HEK293 (cell line): ENCODE measurements at regions not wholly inside any gene's neighbourhood (a gene's known extent, or its start where the extent isn't known, plus 50 kb on each side); places are given as distances from the start of the nearest gene placed in this dataset.

Experiments
- CTCF ChIA-PET: fragments of 350-600 bp; formaldehyde crosslinking; extraction: SDS; loops from one replicate; lab custom pipeline; 2021; ENCODE audit warnings: antibody characterized with exemption; lab: Yijun Ruan, JAX
- POLR2A ChIA-PET: fragments of 300-600 bp; formaldehyde crosslinking; extraction: SDS; loops from one replicate; lab custom pipeline; 2020; ENCODE audit warnings: antibody characterized with exemption, inconsistent platforms; lab: Yijun Ruan, JAX
- H3K27ac ChIP-seq: fragments of 200-500 bp; sonication (Bioruptor generic); 2 replicates; pipeline ENCODE4 v1.5.1; 2014; ENCODE audit warnings: low read depth, low read length, control low read depth, inconsistent platforms; ENCODE audit errors: extremely low read depth
- H3K36me3 ChIP-seq, 2 experiments: fragments of 200-500 bp in 1 of 2; sonication (Bioruptor generic) in 1 of 2; 1 replicate in 1 of 2; 2 replicates in 1 of 2; pipeline ENCODE4 v1.5.1; 2014 to 2017; ENCODE audit warnings: inconsistent platforms in 2 of 2, low read length in 2 of 2; ENCODE audit not compliant: control insufficient read depth in 2 of 2, insufficient read depth in 1 of 2
- H3K4me1 ChIP-seq: fragments of 200-500 bp; sonication (Bioruptor generic); 2 replicates; pipeline ENCODE4 v1.5.1; 2014; ENCODE audit warnings: mild to moderate bottlenecking, low read length, inconsistent platforms; ENCODE audit not compliant: control insufficient read depth, insufficient read depth
- H3K4me3 ChIP-seq: 2 replicates; pipeline ENCODE4 v1.5.1; 2011; ENCODE audit warnings: low read depth, mild to moderate bottlenecking, control low read depth, low read length, moderate library complexity
- H3K9me3 ChIP-seq: fragments of 200-500 bp; sonication (Bioruptor generic); 2 replicates; pipeline ENCODE4 v1.5.1; 2014; ENCODE audit warnings: low read depth, low read length, inconsistent platforms; ENCODE audit not compliant: control insufficient read depth, insufficient read depth
- GLIS2 ChIP-seq: fragments of 450-650 bp; formaldehyde crosslinking; IDR thresholded peaks from 2 replicates; pipeline ENCODE4 v1.5.1; 2016; ENCODE audit warnings: missing biosample characterization, missing genetic modification characterization
- IKZF3 ChIP-seq: fragments of 450-650 bp; IDR thresholded peaks from 2 replicates; pipeline ENCODE4 v1.5.0; 2018; ENCODE audit warnings: missing biosample characterization, mild to moderate bottlenecking, missing genetic modification characterization, moderate library complexity
- KLF1 ChIP-seq: fragments of 450-650 bp; formaldehyde crosslinking; IDR thresholded peaks from 2 replicates; pipeline ENCODE4 v1.5.1; 2016; ENCODE audit warnings: missing biosample characterization, missing genetic modification characterization
- PBX3 ChIP-seq: sonication (generic); formaldehyde crosslinking; IDR thresholded peaks from 2 replicates; pipeline ENCODE4 v1.8.1; 2022; ENCODE audit warnings: mild to moderate bottlenecking, moderate library complexity, missing genetic modification reagents
- TCF7L2 ChIP-seq: IDR thresholded peaks from 2 replicates; pipeline ENCODE4 v1.6.1; 2011; ENCODE audit warnings: low read depth, mild to moderate bottlenecking, inconsistent platforms, low read length, moderate library complexity, borderline replicate concordance
- ZFHX2 ChIP-seq: fragments of 450-650 bp; formaldehyde crosslinking; conservative IDR thresholded peaks from 2 replicates; pipeline ENCODE4 v1.5.1; 2016; ENCODE audit warnings: missing biosample characterization, missing genetic modification characterization
- ZFP3 ChIP-seq: fragments of 450-650 bp; formaldehyde crosslinking; IDR thresholded peaks from 2 replicates; pipeline ENCODE4 v1.5.1; 2016; ENCODE audit warnings: low read depth, missing biosample characterization, missing genetic modification characterization
- ZNF221 ChIP-seq: fragments of 450-650 bp; formaldehyde crosslinking; IDR thresholded peaks from 2 replicates; pipeline ENCODE4 v1.5.1; 2017; ENCODE audit warnings: missing biosample characterization, missing genetic modification characterization, borderline replicate concordance
- ZNF26 ChIP-seq: fragments of 450-650 bp; formaldehyde crosslinking; IDR thresholded peaks from 2 replicates; pipeline ENCODE4 v1.5.1; 2016; ENCODE audit warnings: missing biosample characterization, missing genetic modification characterization
- ZNF324 ChIP-seq: fragments of 450-650 bp; formaldehyde crosslinking; IDR thresholded peaks from 2 replicates; pipeline ENCODE4 v1.5.1; 2016; ENCODE audit warnings: missing biosample characterization, missing genetic modification characterization
- ZNF350 ChIP-seq: fragments of 450-650 bp; formaldehyde crosslinking; IDR thresholded peaks from 2 replicates; pipeline ENCODE4 v1.5.0; 2017; ENCODE audit warnings: missing biosample characterization, mild to moderate bottlenecking, missing genetic modification characterization
- ZNF426 ChIP-seq: fragments of 450-650 bp; formaldehyde crosslinking; IDR thresholded peaks from 2 replicates; pipeline ENCODE4 v1.5.1; 2017; ENCODE audit warnings: missing biosample characterization, missing genetic modification characterization, mild to moderate bottlenecking, inconsistent platforms, moderate library complexity
- ZNF530 ChIP-seq: fragments of 450-650 bp; formaldehyde crosslinking; IDR thresholded peaks from 2 replicates; pipeline ENCODE4 v1.5.1; 2016; ENCODE audit warnings: low read depth, missing biosample characterization, missing genetic modification characterization
- ZNF596 ChIP-seq: fragments of 450-650 bp; IDR thresholded peaks from 2 replicates; pipeline ENCODE4 v1.5.0; 2018; ENCODE audit warnings: missing biosample characterization, mild to moderate bottlenecking, missing genetic modification characterization, moderate library complexity
- ZNF645 ChIP-seq: fragments of 450-650 bp; formaldehyde crosslinking; IDR thresholded peaks from 2 replicates; pipeline ENCODE4; 2016; ENCODE audit warnings: missing biosample characterization, missing genetic modification characterization
- ZNF76 ChIP-seq: fragments of 450-650 bp; formaldehyde crosslinking; IDR thresholded peaks from 2 replicates; pipeline ENCODE4; 2016; ENCODE audit warnings: low read depth, missing biosample characterization, missing genetic modification characterization, borderline replicate concordance
- ZNF830 ChIP-seq: fragments of 450-650 bp; IDR thresholded peaks from 2 replicates; pipeline ENCODE4 v1.5.0; 2018; ENCODE audit warnings: missing biosample characterization, missing genetic modification characterization, low read depth, mild to moderate bottlenecking, moderate library complexity

GRCh38 chr5:133704411-133704810 lies 92.1 kb upstream of the FSTL4 start (continued):
- TF ChIP-seq ZNF426 (no peak), ZNF324 (tag by site-specific recombination) (no peak), GLIS2 (no peak), ZNF530 (tag by site-specific recombination) (no peak)

GRCh38 chr5:133703935-133704334 lies 91.6 kb upstream of the FSTL4 start:
- Histone ChIP-seq H3K36me3 (no peaks in the 10 kb centered on the region), H3K4me1 (no peaks in the 10 kb centered on the region), H3K4me3 (no peak overlapping the region), H3K27ac (no peak overlapping the region), H3K9me3 (no peaks in the 10 kb centered on the region)
- TF ChIP-seq ZNF830 (tag by site-specific recombination): no peak
- TF ChIP-seq GLIS2: no peak
- no peak for TF ChIP-seq ZFP3
- TF ChIP-seq ZNF26 (tag by site-specific recombination): no peak
- no peak for TF ChIP-seq ZNF350 (tag by site-specific recombination)
- no peak for TF ChIP-seq ZNF596 (tag by site-specific recombination)
- ChIA-PET POLR2A (no interaction called here), CTCF (interaction anchor here (0.6 to 1.0 kb wide), 2 partner anchors 58 to 280 kb away, joined by 3 to 5 read pairs; no protein-coding TSS in a partner anchor)

- ChIA-PET POLR2A (no interaction called here), CTCF (interaction anchor here (0.6 kb wide), 2 partner anchors 58 to 214 kb away, joined by 3 to 5 read pairs; no protein-coding TSS in a partner anchor)
- Histone ChIP-seq H3K27ac (no peak overlapping the region), H3K36me3 (no peaks in the 10 kb centered on the region), H3K4me1 (no peaks in the 10 kb centered on the region)
- TF ChIP-seq ZNF645 (tag by site-specific recombination): no peak
- no peak for TF ChIP-seq ZFHX2 (tag by site-specific recombination)
- TF ChIP-seq TCF7L2: no peak
- no peak for TF ChIP-seq ZNF76 (tag by site-specific recombination)
- TF ChIP-seq, all 188 proteins: peak for 0
- Histone ChIP-seq H3K4me3 (no peak overlapping the region), H3K9me3 (no peaks in the 10 kb centered on the region)
Observed at GRCh38 chr5:133702791-133703770, 90.7 kb upstream of the FSTL4 start.

- POLR2A ChIA-PET: no interaction called here
- no peak overlapping the region for H3K4me3 ChIP-seq
- H3K36me3 ChIP-seq: no peaks in the 10 kb centered on the region
- H3K4me1 ChIP-seq: no peaks in the 10 kb centered on the region
- H3K9me3 ChIP-seq: no peaks in the 10 kb centered on the region
- TF ChIP-seq ZNF221 (tag by site-specific recombination) (no peak), KLF1 (tag by site-specific recombination) (no peak), IKZF3 (tag by site-specific recombination) (no peak), PBX3 (CRISPR knock-in tag) (no peak), ZFHX2 (tag by site-specific recombination) (no peak)
- TF ChIP-seq, all 188 proteins: peak for 0
- CTCF ChIA-PET: no interaction called here
- H3K27ac ChIP-seq: no peak overlapping the region
Observed at GRCh38 chr5:133701871-133702270, 89.5 kb upstream of the FSTL4 start.
